GF-D8 (cell line): ENCODE measurements at regions not wholly inside any gene's neighbourhood (a gene's known extent, or its start where the extent isn't known, plus 50 kb on each side); places are given as distances from the start of the nearest gene placed in this dataset.

Experiments used
- DNase-seq: peaks from one replicate; lab custom pipeline; 2025; lab: John Stamatoyannopoulos, UW

GRCh38 chr16:86089991-86090390 is 191.0 kb downstream of the IRF8 start:
- DNase-seq: no peak

- no peak for DNase-seq
Measured at GRCh38 chr16:86090461-86091170, 191.7 kb downstream of the IRF8 start.

GRCh38 chr16:86091976-86092375 is 193.0 kb downstream of the IRF8 start:
- DNase-seq: no peak

- no peak for DNase-seq
Measured at GRCh38 chr16:86092586-86093480, 193.9 kb downstream of the IRF8 start.

GRCh38 chr16:86093801-86094750 is 195.1 kb downstream of the IRF8 start:
- no peak for DNase-seq

GRCh38 chr16:86095131-86095752 is 196.3 kb downstream of the IRF8 start:
- DNase-seq: no peak

- DNase-seq: no peak
Measured at GRCh38 chr16:86095906-86096485, 197.0 kb downstream of the IRF8 start.

- no peak for DNase-seq
Measured at GRCh38 chr16:86096850-86097249, 197.9 kb downstream of the IRF8 start.

- no peak for DNase-seq
Measured at GRCh38 chr16:86099326-86099725, 200.4 kb downstream of the IRF8 start.

GRCh38 chr16:86100205-86101136 is 201.5 kb downstream of the IRF8 start:
- DNase-seq: no peak

GRCh38 chr16:86101137-86101896 is 202.4 kb downstream of the IRF8 start:
- DNase-seq: no peak

- DNase-seq: no peak
Measured at GRCh38 chr16:86101897-86102157, 202.9 kb downstream of the IRF8 start.

GRCh38 chr16:86103320-86103719 is 204.4 kb downstream of the IRF8 start:
- no peak for DNase-seq

- no peak for DNase-seq
Measured at GRCh38 chr16:86104537-86105048, 205.6 kb downstream of the IRF8 start.

GRCh38 chr16:86107215-86107825 is 208.4 kb downstream of the IRF8 start:
- DNase-seq: no peak

GRCh38 chr16:86108062-86108461 is 209.1 kb downstream of the IRF8 start:
- DNase-seq: no peak

- DNase-seq: no peak
Measured at GRCh38 chr16:86110134-86110533, 211.2 kb downstream of the IRF8 start.

GRCh38 chr16:86110726-86111125 is 211.8 kb downstream of the IRF8 start:
- DNase-seq: no peak

GRCh38 chr16:86112178-86112577 is 213.2 kb downstream of the IRF8 start:
- DNase-seq: no peak
